H1 (cell line): ENCODE measurements at regions not wholly inside any gene's neighbourhood (a gene's known extent, or its start where the extent isn't known, plus 50 kb on each side); places are given as distances from the start of the nearest gene placed in this dataset.

Experiments
- TAF1 ChIP-seq: IDR thresholded peaks from 2 replicates; pipeline ENCODE4 v1.6.1; 2011; ENCODE audit warnings: mild to moderate bottlenecking, low read depth, low read length

- no peak for TF ChIP-seq TAF1
Measured at GRCh38 chr11:27571154-27571810, 64.7 kb upstream of the LIN7C start (continued).
